Neuron (in vitro differentiated cells): ENCODE measurements at regions not wholly inside any gene's neighbourhood (a gene's known extent, or its start where the extent isn't known, plus 50 kb on each side); places are given as distances from the start of the nearest gene placed in this dataset.
"Not testable (repeated sequence)": the region's sequence is repeated elsewhere in the genome, so short reads cannot be mapped to it uniquely, and the experiment has no call there.

Experiments
- H2AFZ ChIP-seq: one replicate; pipeline ENCODE4 v1.6.1; 2013; ENCODE audit warnings: low read depth, mild to moderate bottlenecking, inconsistent platforms, low read length, moderate library complexity
- H3K27me3 ChIP-seq: one replicate; pipeline ENCODE4 v1.6.1; 2013; ENCODE audit warnings: low read length; ENCODE audit not compliant: insufficient read depth
- H3K36me3 ChIP-seq: one replicate; pipeline ENCODE4 v1.6.1; 2013; ENCODE audit warnings: low read length; ENCODE audit not compliant: insufficient read depth
- H3K4me1 ChIP-seq: one replicate; pipeline ENCODE4 v1.6.1; 2013; ENCODE audit warnings: low read length; ENCODE audit not compliant: insufficient read depth
- H3K4me3 ChIP-seq: 2 replicates; pipeline ENCODE4 v1.5.1; 2013; ENCODE audit warnings: mild to moderate bottlenecking, low read length, moderate library complexity
- H3K9me3 ChIP-seq: one replicate; pipeline ENCODE4 v1.6.1; 2013; ENCODE audit warnings: low read length

DNA sequence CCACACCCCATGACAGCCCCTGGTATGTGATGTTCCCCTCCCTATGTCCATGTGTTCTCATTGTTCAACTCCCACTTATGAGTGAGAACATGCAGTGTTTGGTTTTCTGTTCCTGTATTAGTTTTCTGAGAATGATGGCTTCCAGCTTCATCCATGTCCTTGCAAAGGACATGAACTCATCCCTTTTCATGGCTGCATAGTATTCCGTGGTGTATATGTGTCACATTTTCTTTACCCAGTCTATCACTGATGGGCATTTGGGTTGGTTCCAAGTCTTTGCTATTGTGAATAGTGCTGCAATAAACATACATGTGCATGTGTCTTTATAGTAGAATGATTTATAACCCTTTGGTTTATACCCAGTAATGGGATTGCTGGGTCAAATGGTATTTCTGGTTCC is 1665.5 kb downstream of the REEP3 start:
- H3K4me3 ChIP-seq, H2AFZ ChIP-seq, H3K9me3 ChIP-seq, H3K27me3 ChIP-seq, H3K4me1 ChIP-seq, H3K36me3 ChIP-seq: not testable (repeated sequence)

DNA sequence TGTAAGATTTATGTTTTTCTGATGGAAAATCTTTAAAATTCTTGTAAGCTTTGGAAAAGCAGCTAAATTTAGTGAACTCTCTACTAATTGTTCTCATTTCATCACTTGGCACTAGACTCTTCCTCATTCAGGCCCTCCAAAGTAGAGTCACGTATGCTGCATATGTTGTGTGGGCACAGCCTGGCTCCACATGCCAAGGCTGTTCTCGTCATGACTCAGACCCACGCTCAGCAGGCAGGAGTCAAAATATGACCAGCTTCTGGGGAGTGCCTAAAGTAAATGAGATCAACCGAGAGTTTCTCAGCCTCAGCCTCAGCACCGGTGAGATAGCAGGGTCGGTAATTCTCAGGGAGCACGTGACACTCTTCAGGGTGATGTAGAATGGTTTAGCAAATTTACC is 1672.9 kb downstream of the REEP3 start:
- no peak overlapping the region for H3K4me3 ChIP-seq
- H3K36me3 ChIP-seq: no peaks in the 10 kb centered on the region
- H3K4me1 ChIP-seq: no peaks in the 10 kb centered on the region
- no peaks in the 10 kb centered on the region for H3K9me3 ChIP-seq
- H3K27me3 ChIP-seq: no peaks in the 10 kb centered on the region
- no peak overlapping the region for H2AFZ ChIP-seq

DNA sequence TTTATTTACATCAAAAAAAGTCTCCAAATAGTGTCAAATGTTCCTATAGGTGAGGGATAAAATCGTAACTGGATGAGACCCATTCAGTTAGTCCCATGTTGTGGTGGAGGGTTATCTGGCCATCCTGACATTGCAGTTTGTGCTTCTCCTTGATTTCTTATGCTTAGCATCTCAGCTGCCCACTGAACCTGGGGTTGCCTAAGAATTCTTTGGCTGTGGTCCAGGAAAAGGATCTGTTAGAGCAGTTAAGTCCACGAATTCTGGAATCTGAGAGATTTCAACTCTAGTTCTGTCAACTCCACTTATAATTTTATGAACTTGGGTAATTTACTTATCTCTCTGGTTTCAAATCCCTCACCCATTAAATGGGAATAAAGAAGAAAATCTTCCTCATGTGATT is 1673.4 kb downstream of the REEP3 start:
- Histone ChIP-seq H3K4me1 (no peaks in the 10 kb centered on the region), H3K9me3 (no peaks in the 10 kb centered on the region), H3K36me3 (no peaks in the 10 kb centered on the region), H3K27me3 (no peaks in the 10 kb centered on the region), H2AFZ (no peak overlapping the region), H3K4me3 (no peak overlapping the region)

DNA sequence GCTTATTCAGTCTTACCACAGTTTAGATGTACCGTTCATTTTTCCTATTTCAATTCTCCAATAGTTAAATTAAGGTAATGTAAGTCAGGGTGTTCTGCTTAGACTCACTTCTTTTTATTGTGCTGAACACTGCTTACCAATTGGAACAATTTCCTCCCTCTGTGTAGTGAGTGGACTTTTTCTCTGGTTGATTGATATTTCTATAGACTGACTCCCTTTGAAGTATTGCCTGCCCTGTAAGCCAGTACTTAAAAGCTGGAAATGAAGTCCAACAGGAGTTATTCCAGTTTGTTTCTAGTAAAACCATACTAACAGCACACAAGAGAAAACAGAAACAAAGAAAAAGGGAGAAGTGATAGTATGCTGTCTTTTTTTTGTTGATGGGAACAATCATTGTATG is 1674.9 kb downstream of the REEP3 start:
- Histone ChIP-seq H3K27me3 (no peaks in the 10 kb centered on the region), H3K4me1 (no peaks in the 10 kb centered on the region), H3K9me3 (no peaks in the 10 kb centered on the region), H2AFZ (no peak overlapping the region), H3K4me3 (no peak overlapping the region), H3K36me3 (no peaks in the 10 kb centered on the region)

DNA sequence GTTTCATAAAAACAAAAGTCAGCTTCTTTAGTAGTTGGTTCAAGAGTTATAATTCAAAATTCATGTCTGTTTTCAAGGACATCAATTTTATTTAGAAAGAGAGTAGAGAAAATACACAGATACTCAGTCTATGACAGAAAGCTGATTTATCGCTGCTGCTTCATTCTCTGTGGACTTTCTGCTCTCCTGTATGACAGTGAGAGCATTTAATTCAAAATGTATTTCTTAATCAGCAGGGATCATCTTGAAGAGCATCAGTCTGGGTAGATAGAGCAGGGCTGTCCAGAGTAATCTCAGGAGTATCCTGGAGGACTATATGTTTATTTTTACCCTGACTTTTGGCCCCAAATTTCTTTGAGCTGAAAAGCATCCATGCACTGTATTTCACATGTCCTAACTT is 1676.7 kb downstream of the REEP3 start:
- H2AFZ ChIP-seq: no peak overlapping the region
- no peaks in the 10 kb centered on the region for H3K27me3 ChIP-seq
- no peaks in the 10 kb centered on the region for H3K9me3 ChIP-seq
- H3K4me1 ChIP-seq: no peaks in the 10 kb centered on the region
- H3K36me3 ChIP-seq: no peaks in the 10 kb centered on the region
- H3K4me3 ChIP-seq: no peak overlapping the region

DNA sequence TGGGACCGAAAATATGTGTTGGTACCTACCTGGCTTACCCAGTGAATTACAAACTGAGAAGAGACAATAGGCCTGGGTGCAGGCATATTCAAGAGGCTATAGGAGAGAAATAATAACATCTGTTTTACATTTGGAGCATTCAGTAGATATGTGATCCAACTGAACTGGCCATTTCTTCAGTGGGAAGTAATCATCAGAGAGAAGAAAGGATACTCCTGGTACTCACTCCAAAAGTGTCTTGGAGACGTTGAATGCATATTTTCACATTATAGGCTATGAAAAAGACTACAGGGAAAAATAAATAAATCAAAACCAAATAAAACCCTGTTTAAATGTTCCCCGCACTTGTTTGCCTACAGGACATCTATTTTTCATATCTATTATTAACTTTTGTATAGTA is 1680.3 kb downstream of the REEP3 start:
- no peaks in the 10 kb centered on the region for H3K9me3 ChIP-seq
- H2AFZ ChIP-seq: no peak overlapping the region
- no peaks in the 10 kb centered on the region for H3K36me3 ChIP-seq
- H3K4me1 ChIP-seq: no peaks in the 10 kb centered on the region
- no peaks in the 10 kb centered on the region for H3K27me3 ChIP-seq
- H3K4me3 ChIP-seq: no peak overlapping the region

DNA sequence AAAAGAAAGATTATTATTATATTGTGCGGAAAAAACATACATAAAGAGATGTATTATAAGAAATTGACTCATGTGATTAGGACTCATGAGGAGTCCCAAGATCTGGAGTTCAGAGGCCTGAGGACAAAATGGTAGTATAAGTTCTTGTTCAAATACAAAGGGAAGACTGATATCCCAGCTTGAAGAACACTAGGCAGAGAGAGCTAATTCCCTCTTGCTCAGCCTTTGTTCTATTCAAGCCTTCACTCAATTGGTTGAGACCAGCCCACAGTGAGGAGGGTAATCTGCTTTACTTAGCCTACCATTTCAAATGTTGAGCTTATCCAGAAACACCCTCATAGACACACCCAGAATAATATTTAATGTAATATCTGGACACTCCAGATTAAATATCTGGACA is 1683.8 kb downstream of the REEP3 start:
- no peak overlapping the region for H3K4me3 ChIP-seq
- H2AFZ ChIP-seq: no peak overlapping the region
- no peaks in the 10 kb centered on the region for H3K27me3 ChIP-seq
- H3K4me1 ChIP-seq: no peaks in the 10 kb centered on the region
- H3K36me3 ChIP-seq: no peaks in the 10 kb centered on the region
- no peaks in the 10 kb centered on the region for H3K9me3 ChIP-seq

DNA sequence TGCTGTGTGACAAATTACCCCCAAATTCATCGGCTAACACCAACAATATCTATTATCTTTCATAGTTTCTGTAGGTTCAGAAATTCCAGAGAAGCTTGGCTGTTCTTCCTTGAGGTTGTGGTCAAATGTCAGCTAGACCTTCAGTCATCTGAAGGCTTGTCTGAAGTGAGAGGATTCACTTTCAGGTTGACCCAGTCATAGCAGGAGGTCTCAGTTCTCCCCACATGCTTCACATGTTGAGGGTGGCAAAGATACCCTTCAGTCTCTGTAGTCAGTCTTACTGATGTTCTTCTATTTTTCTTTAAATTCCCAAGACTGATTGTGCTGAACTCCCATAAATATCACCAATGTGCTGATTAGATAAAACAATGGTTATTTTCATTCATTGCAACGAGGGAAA is 1692.0 kb downstream of the REEP3 start:
- Histone ChIP-seq H3K27me3 (no peaks in the 10 kb centered on the region), H3K4me3 (no peak overlapping the region), H3K36me3 (no peaks in the 10 kb centered on the region), H2AFZ (no peak overlapping the region), H3K9me3 (no peaks in the 10 kb centered on the region), H3K4me1 (no peaks in the 10 kb centered on the region)

DNA sequence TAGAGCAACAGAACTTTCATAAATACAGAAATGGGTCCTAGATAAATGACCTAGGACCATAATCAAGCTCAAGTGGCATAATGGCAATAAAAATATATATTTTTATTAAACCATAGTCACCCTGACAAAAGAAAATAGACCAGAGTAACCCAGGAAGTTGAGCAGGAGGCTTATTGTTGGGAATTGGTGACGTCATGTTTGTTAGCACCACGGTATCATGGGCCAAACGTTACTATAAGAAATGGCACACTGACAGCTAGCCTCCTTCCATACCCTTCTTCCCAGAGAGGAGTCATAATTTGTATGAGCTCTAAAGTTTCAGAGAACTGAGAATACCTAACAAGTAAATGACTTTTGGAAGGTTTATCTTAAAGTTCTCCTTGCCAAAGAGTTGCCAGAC is 1698.2 kb downstream of the REEP3 start:
- H3K27me3 ChIP-seq: no peaks in the 10 kb centered on the region
- no peaks in the 10 kb centered on the region for H3K36me3 ChIP-seq
- no peak overlapping the region for H2AFZ ChIP-seq
- H3K4me3 ChIP-seq: no peak overlapping the region
- no peaks in the 10 kb centered on the region for H3K9me3 ChIP-seq
- no peaks in the 10 kb centered on the region for H3K4me1 ChIP-seq

DNA sequence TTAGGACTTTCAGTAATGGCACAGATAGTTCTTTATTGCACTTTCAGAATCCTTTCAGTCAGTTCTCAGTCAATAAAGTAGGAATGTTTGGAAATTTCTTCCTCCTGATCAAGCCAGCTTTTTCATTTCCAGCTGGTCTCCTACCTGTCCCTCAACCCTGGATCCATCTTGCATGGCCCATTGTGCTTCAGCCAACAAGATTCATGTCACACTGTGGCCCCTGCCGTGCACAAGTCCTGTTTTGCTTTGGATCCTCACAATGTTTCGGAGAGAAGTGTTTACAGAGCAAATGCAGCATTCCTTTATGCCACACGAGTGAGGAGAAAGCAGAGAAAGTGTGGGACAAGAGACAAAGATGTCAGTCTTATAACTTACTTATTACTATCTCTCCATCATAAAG is 1694.7 kb upstream of the LRRTM3 start:
- H3K9me3 ChIP-seq: no peaks in the 10 kb centered on the region
- no peak overlapping the region for H3K4me3 ChIP-seq
- no peaks in the 10 kb centered on the region for H3K27me3 ChIP-seq
- no peak overlapping the region for H2AFZ ChIP-seq
- no peaks in the 10 kb centered on the region for H3K36me3 ChIP-seq
- H3K4me1 ChIP-seq: no peaks in the 10 kb centered on the region

DNA sequence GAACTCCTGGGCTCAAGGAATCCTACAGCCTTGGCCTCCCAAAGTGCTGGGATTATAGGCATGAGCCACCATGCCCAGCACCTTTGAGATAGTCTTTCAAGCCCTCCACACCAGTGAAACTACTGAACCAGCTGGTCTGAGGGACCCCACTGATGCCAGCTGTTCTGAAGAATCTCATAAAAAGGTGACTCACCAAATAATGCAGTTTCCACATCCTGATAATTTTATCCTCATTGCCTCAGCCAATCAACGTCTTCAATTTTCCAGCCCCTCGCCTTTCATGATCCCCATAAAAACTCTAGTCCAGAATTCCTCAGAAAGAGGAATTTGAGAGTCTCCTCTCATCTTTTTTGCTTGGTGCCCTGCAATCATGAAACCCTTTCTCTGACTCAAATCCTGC is 1691.6 kb upstream of the LRRTM3 start:
- Histone ChIP-seq H3K36me3 (no peaks in the 10 kb centered on the region), H3K4me3 (no peak overlapping the region), H3K9me3 (no peaks in the 10 kb centered on the region), H3K27me3 (no peaks in the 10 kb centered on the region), H2AFZ (no peak overlapping the region), H3K4me1 (no peaks in the 10 kb centered on the region)

DNA sequence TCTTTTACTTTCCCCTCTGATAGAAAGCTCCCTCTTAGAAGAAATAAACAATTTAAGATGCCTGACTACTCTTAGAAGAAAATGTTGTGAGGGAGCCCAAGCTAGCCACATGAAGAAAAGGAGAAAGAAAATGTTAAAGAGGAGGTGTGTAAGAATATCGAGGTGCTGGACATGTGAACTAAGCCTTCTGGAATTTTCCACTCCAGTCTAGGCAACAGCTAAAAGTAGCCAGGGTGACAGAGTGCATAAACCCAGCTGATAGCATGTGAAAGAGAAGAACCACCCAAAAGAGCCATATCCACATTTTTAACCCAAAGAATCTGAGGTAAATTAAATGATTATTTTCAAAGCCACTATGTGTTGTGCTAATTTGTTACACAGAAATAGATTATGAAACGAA is 1690.6 kb upstream of the LRRTM3 start:
- no peaks in the 10 kb centered on the region for H3K27me3 ChIP-seq
- no peak overlapping the region for H2AFZ ChIP-seq
- no peaks in the 10 kb centered on the region for H3K36me3 ChIP-seq
- no peak overlapping the region for H3K4me3 ChIP-seq
- no peaks in the 10 kb centered on the region for H3K9me3 ChIP-seq
- no peaks in the 10 kb centered on the region for H3K4me1 ChIP-seq

DNA sequence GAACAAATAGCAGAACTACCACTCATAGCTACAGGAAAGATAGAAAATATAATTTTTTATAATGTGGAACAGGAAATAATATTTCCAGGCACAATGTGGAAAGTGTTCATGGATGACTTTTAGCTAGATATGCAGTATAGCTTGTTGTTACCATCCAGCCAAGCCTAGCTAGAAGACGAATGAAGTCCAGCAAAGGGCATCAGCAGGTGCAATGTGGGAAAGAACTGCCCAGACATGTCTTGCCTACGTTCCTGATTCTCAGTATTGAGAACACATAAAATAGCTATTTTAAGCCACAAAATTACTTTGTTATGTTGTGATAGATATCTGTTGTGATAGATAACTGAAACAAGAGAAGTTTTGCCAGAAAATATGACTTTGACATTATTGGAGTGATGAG is 1690.0 kb upstream of the LRRTM3 start:
- no peak overlapping the region for H2AFZ ChIP-seq
- no peaks in the 10 kb centered on the region for H3K4me1 ChIP-seq
- no peaks in the 10 kb centered on the region for H3K36me3 ChIP-seq
- no peaks in the 10 kb centered on the region for H3K9me3 ChIP-seq
- H3K27me3 ChIP-seq: no peaks in the 10 kb centered on the region
- H3K4me3 ChIP-seq: no peak overlapping the region

DNA sequence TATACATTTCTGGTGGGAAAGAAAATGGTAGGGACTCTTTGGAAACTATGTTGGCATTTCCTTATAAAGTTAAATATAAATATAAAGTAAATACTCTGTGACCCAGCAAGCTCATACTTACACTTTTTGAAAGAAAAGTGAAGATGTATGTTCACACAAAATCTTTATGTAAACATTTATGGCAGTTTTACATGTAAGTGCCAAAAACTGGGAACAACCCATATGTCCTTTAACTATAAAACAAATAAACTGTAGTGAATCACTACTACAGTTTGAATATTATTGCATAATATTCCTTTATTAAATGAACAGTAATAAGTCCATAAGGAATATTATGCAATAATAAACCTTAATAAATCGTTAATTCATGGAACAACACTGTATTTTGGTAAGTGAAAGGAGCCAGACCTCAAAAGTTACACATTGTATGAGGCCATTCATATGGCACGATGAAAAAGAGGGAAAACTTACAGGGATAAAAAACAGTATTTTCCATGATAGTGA is 1660.3 kb upstream of the LRRTM3 start:
- Histone ChIP-seq H3K27me3 (no peaks in the 10 kb centered on the region), H2AFZ (no peak overlapping the region), H3K4me3 (no peak overlapping the region), H3K9me3 (no peaks in the 10 kb centered on the region), H3K4me1 (no peaks in the 10 kb centered on the region), H3K36me3 (no peaks in the 10 kb centered on the region)
